IMR-90 (cell line): ENCODE measurements at regions not wholly inside any gene's neighbourhood (a gene's known extent, or its start where the extent isn't known, plus 50 kb on each side); places are given as distances from the start of the nearest gene placed in this dataset.

ENCODE experiments used
- ATAC-seq: fragments of 200-7000 bp; cut with Tn5 transposase; 2 replicates; pipeline ENCODE4 v1.9.1; 2020; ENCODE audit warnings: low read depth, mild to moderate bottlenecking, moderate library complexity
- BruUV-seq: library from RNA; stranded (reverse); fragments of 400-500 nt; replicated peaks from 2 replicates; lab custom pipeline; 2021; lab: Mats Ljungman, UMichigan
- CTCF ChIA-PET: fragments of 300-600 bp; formaldehyde crosslinking; extraction: SDS; loops from one replicate; lab custom pipeline; 2021; ENCODE audit warnings: antibody characterized with exemption; lab: Yijun Ruan, JAX
- POLR2A ChIA-PET: fragments of 300-600 bp; sonication (Branson Sonifier 250); formaldehyde crosslinking; loops from one replicate; lab custom pipeline; 2022; ENCODE audit warnings: antibody characterized with exemption; ENCODE audit not compliant: unreplicated experiment; lab: Charles Lee
- DNase-seq: peaks from one replicate; pipeline ENCODE4 v3.0.0; 2013
- H2AFZ ChIP-seq: replicated peaks from 2 replicates; pipeline ENCODE3; 2013; ENCODE audit warnings: low read length, mild to moderate bottlenecking; ENCODE audit not compliant: poor library complexity
- H2AK5ac ChIP-seq: 2 replicates; pipeline ENCODE4 v1.6.1; 2013; ENCODE audit warnings: low read depth, low read length, inconsistent platforms
- H2AK9ac ChIP-seq: replicated peaks from 2 replicates; pipeline ENCODE3; 2013; ENCODE audit warnings: mild to moderate bottlenecking, low read depth, low read length, moderate library complexity; ENCODE audit not compliant: poor library complexity
- H2BK120ac ChIP-seq: 2 replicates; pipeline ENCODE4 v1.6.1; 2013; ENCODE audit warnings: low read depth, low read length, inconsistent platforms
- H2BK15ac ChIP-seq: 3 replicates; pipeline ENCODE4 v1.6.1; 2013; ENCODE audit warnings: low read depth, low read length, inconsistent platforms
- H2BK20ac ChIP-seq: 2 replicates; pipeline ENCODE4 v1.6.1; 2013; ENCODE audit warnings: low read depth, mild to moderate bottlenecking, inconsistent platforms, low read length, moderate library complexity
- H2BK5ac ChIP-seq: 2 replicates; pipeline ENCODE4 v1.6.1; 2013; ENCODE audit warnings: mild to moderate bottlenecking, low read depth, low read length, inconsistent platforms; ENCODE audit not compliant: poor library complexity, severe bottlenecking
- H3K14ac ChIP-seq: replicated peaks from 2 replicates; pipeline ENCODE4 v1.6.1; 2013; ENCODE audit warnings: low read depth, low read length, inconsistent platforms
- H3K18ac ChIP-seq: 2 replicates; pipeline ENCODE4 v1.6.1; 2013; ENCODE audit warnings: low read depth, low read length, control low read depth
- H3K23ac ChIP-seq: 2 replicates; pipeline ENCODE4 v1.6.1; 2013; ENCODE audit warnings: low read depth, low read length, inconsistent platforms
- H3K27ac ChIP-seq: 2 replicates; pipeline ENCODE4 v1.5.1; 2013; ENCODE audit warnings: mild to moderate bottlenecking, control low read depth, low read length; ENCODE audit not compliant: insufficient read depth
- H3K27me3 ChIP-seq: 2 replicates; pipeline ENCODE4 v1.6.1; 2013; ENCODE audit warnings: low read length; ENCODE audit not compliant: control insufficient read depth, insufficient read depth
- H3K36me3 ChIP-seq: 2 replicates; pipeline ENCODE4 v1.6.1; 2013; ENCODE audit warnings: low read length, mixed read lengths; ENCODE audit not compliant: control insufficient read depth, insufficient read depth
- H3K4ac ChIP-seq: 2 replicates; pipeline ENCODE4 v1.6.1; 2013; ENCODE audit warnings: low read depth, low read length, inconsistent platforms
- H3K4me1 ChIP-seq: 2 replicates; pipeline ENCODE4 v1.6.1; 2013; ENCODE audit warnings: low read length, mixed read lengths; ENCODE audit not compliant: control insufficient read depth, insufficient read depth
- H3K4me2 ChIP-seq: 2 replicates; pipeline ENCODE4 v1.6.1; 2013; ENCODE audit warnings: low read depth, mild to moderate bottlenecking, control low read depth, low read length, moderate library complexity
- H3K4me3 ChIP-seq: 2 replicates; pipeline ENCODE4 v1.5.1; 2013; ENCODE audit warnings: low read depth, mild to moderate bottlenecking, control low read depth, low read length, moderate library complexity; ENCODE audit not compliant: insufficient read depth
- H3K56ac ChIP-seq: 2 replicates; pipeline ENCODE4 v1.6.1; 2013; ENCODE audit warnings: low read length, inconsistent platforms; ENCODE audit not compliant: insufficient read depth; ENCODE audit errors: extremely low read depth
- H3K79me1 ChIP-seq, 2 experiments: 2 replicates each; pipeline ENCODE4 v1.6.1; 2013; ENCODE audit warnings: low read length in 2 of 2, inconsistent platforms in 1 of 2, low read depth in 1 of 2
- H3K9ac ChIP-seq: 2 replicates; pipeline ENCODE4 v1.6.1; 2013; ENCODE audit warnings: low read depth, low read length, control low read depth
- H3K9me1 ChIP-seq: 2 replicates; pipeline ENCODE4 v1.6.1; 2013; ENCODE audit warnings: low read length, inconsistent platforms; ENCODE audit not compliant: insufficient read depth
- H3K9me3 ChIP-seq: 2 replicates; pipeline ENCODE4 v1.6.1; 2013; ENCODE audit warnings: low read length; ENCODE audit not compliant: control insufficient read depth, insufficient read depth
- H4K20me1 ChIP-seq: 2 replicates; pipeline ENCODE4 v1.6.1; 2013; ENCODE audit warnings: low read length, inconsistent platforms; ENCODE audit not compliant: insufficient read depth
- H4K5ac ChIP-seq: 2 replicates; pipeline ENCODE4 v1.6.1; 2013; ENCODE audit warnings: mild to moderate bottlenecking, low read depth, low read length, control low read depth
- H4K8ac ChIP-seq, 2 experiments: 2 replicates each; pipeline ENCODE4 v1.6.1; 2013; ENCODE audit warnings: low read depth in 2 of 2, low read length in 2 of 2, control low read depth in 1 of 2, inconsistent platforms in 1 of 2
- H4K91ac ChIP-seq: 2 replicates; pipeline ENCODE4 v1.6.1; 2013; ENCODE audit warnings: low read depth, low read length, inconsistent platforms; ENCODE audit not compliant: insufficient read depth
- BHLHE40 ChIP-seq: fragments of 150-350 bp; IDR thresholded peaks from 2 replicates; pipeline ENCODE4 v1.6.1; 2016; ENCODE audit warnings: mild to moderate bottlenecking, low read depth, low read length
- CEBPB ChIP-seq: IDR thresholded peaks from 2 replicates; pipeline ENCODE4 v1.6.1; 2012; ENCODE audit warnings: low read depth, low read length, improper control_type of control experiment
- CHD1 ChIP-seq: IDR thresholded peaks from 2 replicates; pipeline ENCODE4 v1.6.1; 2012; ENCODE audit warnings: low read depth, low read length, improper control_type of control experiment
- ELK1 ChIP-seq: fragments of 150-350 bp; IDR thresholded peaks from 2 replicates; pipeline ENCODE4 v1.6.1; 2016; ENCODE audit warnings: low read depth, mild to moderate bottlenecking, low read length, moderate library complexity, borderline replicate concordance
- FOS ChIP-seq: fragments of 150-350 bp; IDR thresholded peaks from 2 replicates; pipeline ENCODE4 v1.6.1; 2016; ENCODE audit warnings: low read depth, low read length
- MAFK ChIP-seq: IDR thresholded peaks from 2 replicates; pipeline ENCODE4 v1.6.1; 2012; ENCODE audit warnings: low read depth, low read length, improper control_type of control experiment
- MAZ ChIP-seq: IDR thresholded peaks from 2 replicates; pipeline ENCODE4 v1.6.1; 2012; ENCODE audit warnings: low read depth, mild to moderate bottlenecking, low read length, improper control_type of control experiment, moderate library complexity, borderline replicate concordance
- MXI1 ChIP-seq: IDR thresholded peaks from 2 replicates; pipeline ENCODE4 v1.6.1; 2012; ENCODE audit warnings: low read depth, mild to moderate bottlenecking, low read length, moderate library complexity, borderline replicate concordance
- NFE2L2 ChIP-seq: fragments of 150-350 bp; IDR thresholded peaks from 2 replicates; pipeline ENCODE4 v1.6.1; 2016; ENCODE audit warnings: low read depth, mild to moderate bottlenecking, low read length
- POLR2A ChIP-seq: IDR thresholded peaks from 2 replicates; pipeline ENCODE4 v1.6.1; 2012; ENCODE audit warnings: mild to moderate bottlenecking, low read depth, low read length
- RAD21 ChIP-seq: IDR thresholded peaks from 2 replicates; pipeline ENCODE4 v1.6.1; 2012; ENCODE audit warnings: low read length, improper control_type of control experiment
- RFX5 ChIP-seq: IDR thresholded peaks from 2 replicates; pipeline ENCODE4 v1.8.0; 2012; ENCODE audit warnings: low read depth, mild to moderate bottlenecking, low read length, moderate library complexity
- SMC3 ChIP-seq: fragments of 150-350 bp; IDR thresholded peaks from 2 replicates; pipeline ENCODE4 v1.6.1; 2016; ENCODE audit warnings: low read depth, mild to moderate bottlenecking, antibody characterized with exemption, low read length, moderate library complexity
- USF2 ChIP-seq: fragments of 150-350 bp; IDR thresholded peaks from 2 replicates; pipeline ENCODE4 v1.6.1; 2017; ENCODE audit warnings: mild to moderate bottlenecking, antibody characterized with exemption, low read length, low read depth
- WGBS, 2 experiments: methylation state at CpG; one replicate each; pipeline versions ENCODE4 v1.1.5 to v1.1.7; 2013; ENCODE audit warnings: missing lambda C conversion rate in 2 of 2; ENCODE audit not compliant: insufficient read length in 1 of 2; ENCODE audit errors: extremely low coverage in 2 of 2; 5-methylcytosine and 5-hydroxymethylcytosine counted together
- dilution Hi-C: fragments of 300-500 bp; cut with HindIII; formaldehyde crosslinking; loops from one replicate; pipeline ENCODE4 v1.14.3; 2018; ENCODE audit warnings: low sequenced_read_pairs; ENCODE audit not compliant: unreplicated experiment
- in situ Hi-C: fragments of 300-500 bp; cut with MboI; formaldehyde crosslinking; loops from 3 replicates; pipeline ENCODE4 v1.14.3; 2019; ENCODE audit warnings: low sequenced_read_pairs, inconsistent platforms, mixed read lengths
- intact Hi-C: fragments of 100-400 bp; cut with micrococcal nuclease; formaldehyde crosslinking; loops from 2 replicates; pipeline ENCODE4 v1.10.0; 2022
- TF ChIP-seq, protein P1 (sequence below): conservative IDR thresholded peaks from 2 replicates; pipeline ENCODE4 v1.5.1; 2012; ENCODE audit warnings: mild to moderate bottlenecking, low read depth, low read length, improper control_type of control experiment

GRCh38 chr5:3060283-3060682 lies 308.8 kb upstream of the IRX2 start:
- H3K79me1 ChIP-seq, result no peaks in the 10 kb centered on the region
- H3K36me3 ChIP-seq, result no peaks in the 10 kb centered on the region
- H2AK9ac ChIP-seq, result no peak overlapping the region
- no peak overlapping the region for H3K4ac ChIP-seq
- no peak overlapping the region for H2BK15ac ChIP-seq
- H2AK5ac ChIP-seq, result no peak overlapping the region
- no peak overlapping the region for H2BK120ac ChIP-seq
- no peak overlapping the region for H3K56ac ChIP-seq
- no peak overlapping the region for H2BK5ac ChIP-seq
- no peaks in the 10 kb centered on the region for H3K9me1 ChIP-seq
- ATAC-seq (no peak), DNase-seq (no peak)
- H3K14ac ChIP-seq, result no peak overlapping the region
- H3K4me1 ChIP-seq, result no peaks in the 10 kb centered on the region
- no peaks in the 10 kb centered on the region for H4K20me1 ChIP-seq
- in situ Hi-C loops, result no loop called here
- BruUV-seq, result no TSS peak
- H4K8ac ChIP-seq, result no peak overlapping the region
- intact Hi-C loops, result no loop called here
- no peak overlapping the region for H4K91ac ChIP-seq
- no peaks in the 10 kb centered on the region for H3K27me3 ChIP-seq
- no peak overlapping the region for H3K9ac ChIP-seq
- TF ChIP-seq NFE2L2 (no peak), CEBPB (no peak), POLR2A (no peak), FOS (no peak), ELK1 (no peak), USF2 (no peak), MAZ (no peak), MXI1 (no peak), RFX5 (no peak), RAD21 (no peak), SMC3 (no peak), CHD1 (no peak), BHLHE40 (no peak), MAFK (no peak)
- TF ChIP-seq, protein P1, sequence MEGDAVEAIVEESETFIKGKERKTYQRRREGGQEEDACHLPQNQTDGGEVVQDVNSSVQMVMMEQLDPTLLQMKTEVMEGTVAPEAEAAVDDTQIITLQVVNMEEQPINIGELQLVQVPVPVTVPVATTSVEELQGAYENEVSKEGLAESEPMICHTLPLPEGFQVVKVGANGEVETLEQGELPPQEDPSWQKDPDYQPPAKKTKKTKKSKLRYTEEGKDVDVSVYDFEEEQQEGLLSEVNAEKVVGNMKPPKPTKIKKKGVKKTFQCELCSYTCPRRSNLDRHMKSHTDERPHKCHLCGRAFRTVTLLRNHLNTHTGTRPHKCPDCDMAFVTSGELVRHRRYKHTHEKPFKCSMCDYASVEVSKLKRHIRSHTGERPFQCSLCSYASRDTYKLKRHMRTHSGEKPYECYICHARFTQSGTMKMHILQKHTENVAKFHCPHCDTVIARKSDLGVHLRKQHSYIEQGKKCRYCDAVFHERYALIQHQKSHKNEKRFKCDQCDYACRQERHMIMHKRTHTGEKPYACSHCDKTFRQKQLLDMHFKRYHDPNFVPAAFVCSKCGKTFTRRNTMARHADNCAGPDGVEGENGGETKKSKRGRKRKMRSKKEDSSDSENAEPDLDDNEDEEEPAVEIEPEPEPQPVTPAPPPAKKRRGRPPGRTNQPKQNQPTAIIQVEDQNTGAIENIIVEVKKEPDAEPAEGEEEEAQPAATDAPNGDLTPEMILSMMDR, result no peak
- dilution Hi-C loops, result no loop called here
- H3K4me2 ChIP-seq, result no peak overlapping the region
- no CpG with 5 or more reads among the region's 2 CpGs for WGBS, 2 experiments
- ChIA-PET CTCF (no interaction called here), POLR2A (no interaction called here)
- no peak overlapping the region for H3K27ac ChIP-seq
- no peak overlapping the region for H4K5ac ChIP-seq
- H2BK20ac ChIP-seq, result no peak overlapping the region
- H3K9me3 ChIP-seq, result peaks cover 36% of the 10 kb centered on the region
- H3K18ac ChIP-seq, result no peak overlapping the region
- no peak overlapping the region for H3K4me3 ChIP-seq
- H3K23ac ChIP-seq, result no peak overlapping the region
- no peak overlapping the region for H2AFZ ChIP-seq
